ENCODE measurements at regions not wholly inside any gene's neighbourhood (a gene's known extent, or its start where the extent isn't known, plus 50 kb on each side); places are given as distances from the start of the nearest gene placed in this dataset.

DNA sequence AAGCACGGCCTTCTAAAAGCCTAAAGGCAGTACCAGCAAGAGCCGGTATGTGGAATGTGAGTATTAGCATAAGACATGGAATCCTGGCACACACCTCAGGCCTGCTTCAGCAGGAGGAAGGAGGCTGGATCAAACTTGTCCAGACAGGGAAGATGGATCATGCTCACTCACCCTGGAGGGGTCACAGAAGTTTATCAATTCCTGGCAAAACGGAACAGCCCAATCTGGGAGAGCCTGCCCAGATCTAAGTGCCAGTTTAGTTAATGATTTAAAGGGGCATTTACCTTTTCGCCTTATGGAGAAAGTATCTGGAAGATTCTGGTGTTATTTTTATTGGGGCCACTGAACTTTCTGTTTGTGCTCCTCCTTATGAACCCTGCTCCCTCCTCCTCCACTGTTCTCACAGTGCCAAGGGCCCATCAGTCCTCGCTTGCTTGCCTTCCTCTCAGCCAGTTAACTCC is 58.3 kb upstream of the NFE2L2 start:
- no peak for TF ChIP-seq ZFX (IDR thresholded peaks at IDR 0.05; ENCODE audit: borderline replicate concordance)
- no peak overlapping the region for H3K27ac ChIP-seq

DNA sequence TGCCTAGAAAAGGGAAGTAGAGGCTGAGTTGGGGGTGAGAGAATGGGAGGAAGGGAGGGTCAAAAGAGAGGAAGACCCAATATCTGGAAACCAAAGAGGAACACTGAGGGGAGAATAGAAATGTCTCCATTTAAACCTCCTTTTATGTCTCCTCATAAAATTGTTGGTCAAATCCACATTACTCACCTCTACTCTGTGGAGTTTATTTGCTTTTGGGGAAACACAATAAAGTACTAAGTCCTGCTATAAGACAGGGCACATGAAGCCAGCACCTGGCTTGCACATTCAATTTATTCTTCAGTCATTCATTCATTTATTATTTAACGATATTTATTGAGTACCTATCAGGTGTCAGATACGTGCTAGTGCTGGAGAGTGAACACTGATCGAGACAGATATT is 60.3 kb upstream of the NFE2L2 start:
- no peak overlapping the region for H3K27ac ChIP-seq

DNA sequence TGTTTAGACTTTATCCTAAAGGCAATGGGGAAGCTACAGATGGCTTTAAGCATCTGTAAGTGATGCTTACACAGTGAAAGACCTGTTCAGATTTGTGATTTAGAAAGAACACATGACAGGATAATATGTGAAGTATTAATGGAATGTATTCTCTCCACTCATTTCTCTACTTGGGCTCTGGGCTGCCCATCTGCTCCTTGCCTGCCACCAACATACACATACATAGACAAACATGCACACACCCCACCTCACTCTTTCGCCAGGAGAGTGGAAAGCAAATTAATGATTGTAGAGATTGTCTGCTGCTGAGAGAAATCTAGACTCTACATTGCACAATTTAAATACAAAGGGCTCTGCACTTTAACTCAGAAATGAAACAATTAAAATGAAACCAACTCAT is 61.0 kb upstream of the NFE2L2 start:
- TF ChIP-seq ZFX (IDR thresholded peaks at IDR 0.05; ENCODE audit: borderline replicate concordance) = no peak
- no peak for TF ChIP-seq CTCF (IDR thresholded peaks at IDR 0.05)
- no peak overlapping the region for H3K27ac ChIP-seq

More for the DNA sequence above, 60.3 kb upstream of the NFE2L2 start:
- TF ChIP-seq CTCF (IDR thresholded peaks at IDR 0.05) = no peak
- no peak for TF ChIP-seq ZFX (IDR thresholded peaks at IDR 0.05; ENCODE audit: borderline replicate concordance)

GRCh38 chr2:177326005-177326404 is 61.5 kb upstream of the NFE2L2 start:
- TF ChIP-seq ZFX (IDR thresholded peaks at IDR 0.05; ENCODE audit: borderline replicate concordance) = no peak
- TF ChIP-seq CTCF (IDR thresholded peaks at IDR 0.05) = no peak
- no peak overlapping the region for H3K27ac ChIP-seq

DNA sequence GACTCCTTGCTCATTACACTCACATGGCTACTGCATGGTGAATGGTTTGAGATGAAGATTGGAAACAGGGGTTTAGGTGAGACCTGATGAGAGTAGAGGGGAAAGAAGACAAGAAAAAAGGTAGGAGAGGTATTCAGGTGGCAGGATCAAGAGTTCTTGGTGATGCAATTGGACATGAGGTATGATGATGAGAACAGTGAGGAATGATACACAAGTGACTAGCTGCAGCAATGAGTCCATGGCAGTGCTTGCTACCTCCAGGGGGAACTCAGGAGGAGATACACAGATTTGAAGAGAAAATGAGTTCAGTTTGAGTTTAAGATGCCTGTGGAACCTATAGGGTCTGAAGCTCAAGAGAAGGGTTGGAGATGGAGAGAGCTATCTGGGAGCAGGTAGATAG is 62.1 kb upstream of the NFE2L2 start:
- no peak overlapping the region for H3K27ac ChIP-seq
- no peak for TF ChIP-seq ZFX (IDR thresholded peaks at IDR 0.05; ENCODE audit: borderline replicate concordance)
- TF ChIP-seq CTCF (IDR thresholded peaks at IDR 0.05) = no peak

GRCh38 chr2:177327009-177327408 is 62.5 kb upstream of the NFE2L2 start:
- TF ChIP-seq CTCF (IDR thresholded peaks at IDR 0.05) (no peak), ZFX (IDR thresholded peaks at IDR 0.05; ENCODE audit: borderline replicate concordance) (no peak)
- no peak overlapping the region for H3K27ac ChIP-seq

DNA sequence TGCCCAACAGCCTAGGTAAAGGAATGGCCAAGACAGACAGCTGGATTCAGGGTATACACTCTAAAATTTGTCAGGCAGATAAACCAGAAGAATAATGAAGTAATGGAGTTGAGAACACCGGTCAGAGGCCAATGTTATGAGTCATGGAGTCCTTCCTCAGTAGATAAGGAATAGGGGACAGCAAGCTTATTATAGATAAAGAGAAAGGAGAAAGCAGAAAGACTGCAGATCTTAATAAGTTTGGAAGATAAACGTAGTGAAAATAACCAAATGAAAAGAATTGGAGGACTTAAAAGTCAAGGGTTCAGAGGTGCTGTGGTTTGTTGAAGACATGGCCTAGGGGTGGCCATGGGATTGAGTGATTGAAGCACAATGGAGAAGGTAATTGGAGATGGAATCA is 63.5 kb upstream of the NFE2L2 start:
- no peak for TF ChIP-seq CTCF (IDR thresholded peaks at IDR 0.05)
- TF ChIP-seq ZFX (IDR thresholded peaks at IDR 0.05; ENCODE audit: borderline replicate concordance) = no peak
- no peak overlapping the region for H3K27ac ChIP-seq

DNA sequence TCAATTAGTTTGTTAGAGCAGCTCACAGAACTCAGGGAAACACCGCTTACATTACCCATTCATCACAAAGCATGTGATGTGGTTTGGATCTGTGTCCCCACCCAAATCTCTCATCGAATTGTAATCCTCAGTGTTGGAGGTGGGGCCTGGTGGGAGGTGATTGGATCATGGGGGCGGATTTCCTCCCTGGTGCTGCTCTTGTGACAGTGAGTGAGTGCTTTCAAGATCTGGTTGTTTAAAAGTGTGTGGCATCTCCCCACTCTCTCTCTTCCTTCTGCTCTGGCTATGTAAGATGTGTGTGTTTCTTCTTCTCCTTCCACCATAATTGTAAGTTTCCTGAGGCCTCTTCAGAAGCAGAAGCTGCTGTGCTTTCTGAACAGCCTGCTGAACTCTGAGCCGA is 63.5 kb upstream of the AGPS start:
- no peak for TF ChIP-seq ZFX (IDR thresholded peaks at IDR 0.05; ENCODE audit: borderline replicate concordance)
- no peak for TF ChIP-seq CTCF (IDR thresholded peaks at IDR 0.05)
- H3K27ac ChIP-seq = no peak overlapping the region

Measured in 22Rv1 (cell line).